MCF 10A (cell line): ENCODE measurements at regions not wholly inside any gene's neighbourhood (a gene's known extent, or its start where the extent isn't known, plus 50 kb on each side); places are given as distances from the start of the nearest gene placed in this dataset.

Experiments used
- BruUV-seq: library from RNA; stranded (reverse); fragments of 400-500 nt; replicated peaks from 2 replicates; lab custom pipeline; 2021; lab: Mats Ljungman, UMichigan
- CTCF ChIA-PET: fragments of 300-600 bp; sonication (Branson Sonifier 250); formaldehyde crosslinking; extraction: SDS; loops from one replicate; lab custom pipeline; 2021; ENCODE audit warnings: antibody characterized with exemption, inconsistent platforms; lab: Yijun Ruan, JAX
- POLR2A ChIA-PET: fragments of 300-600, 350-650 bp; sonication (Branson Sonifier 250); formaldehyde crosslinking; extraction: SDS; loops from one replicate; lab custom pipeline; 2020; ENCODE audit warnings: antibody characterized with exemption, inconsistent platforms; lab: Yijun Ruan, JAX
- DNase-seq: peaks from one replicate; pipeline ENCODE4 v3.0.0-alpha.2; 2018; ENCODE audit not compliant: unreplicated experiment
- H3K27ac Mint-ChIP-seq: one replicate; pipeline ENCODE4 v1.8.0; 2022; ENCODE audit warnings: mild to moderate bottlenecking, low read depth, mixed read lengths; ENCODE audit not compliant: unreplicated experiment
- H3K27me3 Mint-ChIP-seq: one replicate; pipeline ENCODE4 v1.8.0; 2022; ENCODE audit warnings: mixed read lengths; ENCODE audit not compliant: insufficient read depth, unreplicated experiment
- H3K36me3 Mint-ChIP-seq: one replicate; pipeline ENCODE4 v1.8.0; 2022; ENCODE audit warnings: mild to moderate bottlenecking, moderate library complexity, mixed read lengths; ENCODE audit not compliant: insufficient read depth, unreplicated experiment
- H3K4me1 Mint-ChIP-seq: one replicate; pipeline ENCODE4 v1.8.0; 2022; ENCODE audit warnings: mixed read lengths; ENCODE audit not compliant: insufficient read depth, unreplicated experiment
- H3K4me3 Mint-ChIP-seq: one replicate; pipeline ENCODE4 v1.8.0; 2022; ENCODE audit warnings: mild to moderate bottlenecking, moderate library complexity, mixed read lengths; ENCODE audit not compliant: unreplicated experiment
- H3K9me3 Mint-ChIP-seq: one replicate; pipeline ENCODE4 v1.8.0; 2022; ENCODE audit warnings: mixed read lengths; ENCODE audit not compliant: unreplicated experiment
- CTCF ChIP-seq: fragments of 200-600 bp; IDR thresholded peaks from one replicate; pipeline ENCODE4 v1.8.0; 2022; ENCODE audit warnings: antibody characterized with exemption, mild to moderate bottlenecking; ENCODE audit not compliant: unreplicated experiment
- intact Hi-C: fragments of 100-400 bp; cut with micrococcal nuclease; formaldehyde crosslinking; loops from 2 replicates; pipeline ENCODE4 v1.14.1; 2022

DNA sequence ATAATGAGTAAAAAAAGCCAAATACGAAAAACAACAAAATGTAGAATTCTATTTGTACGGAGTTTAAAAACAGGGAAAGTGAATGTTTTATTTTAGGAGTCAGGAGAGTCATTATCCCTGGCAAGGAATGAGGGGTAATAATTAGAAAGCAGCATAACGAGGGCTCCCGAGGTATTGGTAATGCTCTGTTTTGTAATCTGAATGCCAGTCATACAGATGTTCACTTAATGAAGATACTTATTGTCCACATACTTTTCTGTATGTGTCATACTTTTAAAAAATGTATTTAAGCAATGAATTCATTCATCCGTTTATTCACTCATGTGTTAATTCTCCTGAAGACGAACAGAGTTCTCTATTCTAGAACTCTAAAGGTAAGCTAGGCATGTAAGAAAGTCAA, 87.8 kb upstream of the BMP2K start:
- no peak for TF ChIP-seq CTCF
- DNase-seq, result peak; percentile 25
- Mint-ChIP-seq H3K9me3 (no peaks in the 10 kb centered on the region), H3K36me3 (no peaks in the 10 kb centered on the region), H3K27me3 (no peaks in the 10 kb centered on the region), H3K27ac (no peak overlapping the region), H3K4me3 (no peak overlapping the region), H3K4me1 (peaks cover 28% of the 10 kb centered on the region)
- POLR2A ChIA-PET, result interaction anchor here (0.7 to 2.1 kb wide), 7 partner anchors 17 to 1384 kb away, joined by 3 to 9 read pairs (median 3); no protein-coding TSS in a partner anchor
- BruUV-seq, result no TSS peak
- intact Hi-C loops, result loop anchor here (5.0 kb wide), 1 partner anchor 41 kb away; no protein-coding TSS in a partner anchor
- CTCF ChIA-PET, result interaction anchor here (0.6 kb wide), 2 partner anchors 44 to 130 kb away, joined by 3 read pairs; no protein-coding TSS in a partner anchor

DNA sequence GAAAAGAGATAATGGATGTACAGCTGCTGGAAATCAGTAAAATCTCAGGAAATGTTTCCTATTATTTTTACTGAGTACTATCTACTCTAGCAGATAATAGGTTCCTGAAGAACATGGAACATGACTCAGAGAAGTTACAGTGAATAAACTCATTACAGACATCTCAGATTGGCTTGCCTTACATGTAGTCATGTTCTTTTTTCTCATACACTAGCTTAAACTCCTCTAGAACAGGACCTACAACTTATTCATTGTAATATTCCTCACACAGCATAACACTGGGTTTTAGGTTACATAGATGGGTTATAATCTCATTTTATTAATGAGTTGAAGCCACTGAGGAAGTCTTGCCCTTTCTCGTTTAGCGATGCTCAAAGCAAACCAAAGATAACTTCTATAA, 86.9 kb upstream of the BMP2K start:
- CTCF ChIA-PET, result interaction anchor here (0.6 to 1.1 kb wide), 2 partner anchors 109 to 129 kb away, joined by 3 read pairs; no protein-coding TSS in a partner anchor
- no peaks in the 10 kb centered on the region for H3K27me3 Mint-ChIP-seq
- DNase-seq, result peak; percentile 8

GRCh38 chr4:78689700-78690323, 86.3 kb upstream of the BMP2K start:
- intact Hi-C loops, result loop anchor here (5.0 kb wide), 1 partner anchor 43 kb away; no protein-coding TSS in a partner anchor
- CTCF ChIA-PET, result interaction anchor here (0.7 to 1.1 kb wide), 2 partner anchors 108 to 165 kb away, joined by 3 read pairs; no protein-coding TSS in a partner anchor
- BruUV-seq, result no TSS peak
- Mint-ChIP-seq H3K4me3 (no peak overlapping the region), H3K9me3 (no peaks in the 10 kb centered on the region), H3K36me3 (no peaks in the 10 kb centered on the region), H3K27me3 (no peaks in the 10 kb centered on the region), H3K27ac (peak overlapping the region; percentile 17), H3K4me1 (peaks cover 21% of the 10 kb centered on the region)
- TF ChIP-seq CTCF, result no peak
- peak; percentile 71 for DNase-seq
- POLR2A ChIA-PET, result interaction anchor here (0.6 to 2.1 kb wide), 4 partner anchors 15 to 87 kb away, joined by 3 to 9 read pairs (median 4); no protein-coding TSS in a partner anchor

More for the DNA sequence above, 86.9 kb upstream of the BMP2K start:
- POLR2A ChIA-PET, result interaction anchor here (0.6 to 2.1 kb wide), 6 partner anchors 16 to 250 kb away, joined by 3 to 9 read pairs (median 4); partner anchors contain the start of gene PAQR3
- Mint-ChIP-seq H3K4me1 (peaks cover 22% of the 10 kb centered on the region), H3K27ac (no peak overlapping the region), H3K36me3 (no peaks in the 10 kb centered on the region), H3K9me3 (no peaks in the 10 kb centered on the region), H3K4me3 (no peak overlapping the region)
- TF ChIP-seq CTCF, result no peak
- BruUV-seq, result no TSS peak
- intact Hi-C loops, result loop anchor here (5.0 kb wide), 1 partner anchor 42 kb away; no protein-coding TSS in a partner anchor

DNA sequence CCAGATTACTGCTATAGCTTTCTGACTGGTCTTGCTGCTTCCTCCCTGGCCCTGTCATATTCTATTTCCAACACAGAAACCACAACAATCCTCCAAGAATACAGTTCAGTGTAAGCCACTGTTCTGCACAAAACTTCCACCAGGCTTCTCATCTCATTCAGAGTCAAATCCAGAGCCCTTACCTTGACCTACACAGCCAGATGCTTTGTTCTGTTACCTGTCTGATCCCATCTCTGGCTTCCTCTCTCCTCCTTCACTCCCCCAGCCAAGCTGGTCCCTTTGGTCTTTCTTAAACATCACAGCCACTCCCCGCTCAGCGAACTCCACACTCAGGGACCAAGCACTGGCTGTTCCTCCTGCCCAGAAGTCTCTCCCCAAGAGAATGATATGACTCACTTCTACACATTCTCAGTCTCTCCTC, 84.8 kb upstream of the BMP2K start:
- CTCF ChIA-PET, result interaction anchor here (1.0 kb wide), 1 partner anchor 41 kb away, joined by 3 read pairs; no protein-coding TSS in a partner anchor
- no peak overlapping the region for H3K4me3 Mint-ChIP-seq
- no peak for TF ChIP-seq CTCF

More for the DNA sequence above, 84.8 kb upstream of the BMP2K start:
- intact Hi-C loops, result no loop called here
- no peak for DNase-seq
- Mint-ChIP-seq H3K27ac (no peak overlapping the region), H3K27me3 (no peaks in the 10 kb centered on the region), H3K9me3 (no peaks in the 10 kb centered on the region), H3K36me3 (no peaks in the 10 kb centered on the region), H3K4me1 (peaks cover 21% of the 10 kb centered on the region)
- POLR2A ChIA-PET, result no interaction called here
- BruUV-seq, result no TSS peak
